ENCODE measurements at regions not wholly inside any gene's neighbourhood (a gene's known extent, or its start where the extent isn't known, plus 50 kb on each side); places are given as distances from the start of the nearest gene placed in this dataset.
"Not testable (repeated sequence)": the region's sequence is repeated elsewhere in the genome, so short reads cannot be mapped to it uniquely, and the experiment has no call there.

DNA sequence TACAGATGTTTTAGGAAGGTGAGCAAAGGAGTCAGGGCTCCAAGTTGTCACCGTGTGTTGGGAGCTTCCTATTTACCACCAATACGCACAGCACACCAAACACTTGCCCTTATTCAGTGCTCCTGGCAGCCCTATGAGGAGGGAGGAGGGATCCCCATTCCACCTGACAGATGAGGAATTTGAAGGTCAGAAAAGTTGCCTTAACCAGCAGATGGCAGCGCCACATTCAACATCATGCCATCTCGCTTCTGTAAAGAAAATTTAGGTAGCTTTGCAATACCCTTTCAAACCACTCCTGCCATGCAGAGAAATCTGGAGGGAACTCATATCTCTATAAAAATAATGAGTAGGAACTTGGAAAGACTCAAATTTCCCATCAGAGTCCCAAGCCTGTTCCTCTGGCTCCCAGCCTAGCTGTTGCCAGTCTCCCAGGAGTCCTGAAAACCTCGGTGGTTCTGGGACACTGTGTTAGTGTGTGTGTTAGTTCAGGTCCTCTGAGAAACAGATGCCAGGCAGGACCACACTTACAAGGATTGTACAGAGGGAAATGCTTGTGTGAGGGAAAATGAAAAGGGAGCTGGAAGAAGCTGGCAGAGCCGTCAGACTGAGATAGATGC is 410.5 kb downstream of the MED13L start:
- DNase-seq (ENCODE audit: low read depth) = no peak
- TF ChIP-seq, protein P1, sequence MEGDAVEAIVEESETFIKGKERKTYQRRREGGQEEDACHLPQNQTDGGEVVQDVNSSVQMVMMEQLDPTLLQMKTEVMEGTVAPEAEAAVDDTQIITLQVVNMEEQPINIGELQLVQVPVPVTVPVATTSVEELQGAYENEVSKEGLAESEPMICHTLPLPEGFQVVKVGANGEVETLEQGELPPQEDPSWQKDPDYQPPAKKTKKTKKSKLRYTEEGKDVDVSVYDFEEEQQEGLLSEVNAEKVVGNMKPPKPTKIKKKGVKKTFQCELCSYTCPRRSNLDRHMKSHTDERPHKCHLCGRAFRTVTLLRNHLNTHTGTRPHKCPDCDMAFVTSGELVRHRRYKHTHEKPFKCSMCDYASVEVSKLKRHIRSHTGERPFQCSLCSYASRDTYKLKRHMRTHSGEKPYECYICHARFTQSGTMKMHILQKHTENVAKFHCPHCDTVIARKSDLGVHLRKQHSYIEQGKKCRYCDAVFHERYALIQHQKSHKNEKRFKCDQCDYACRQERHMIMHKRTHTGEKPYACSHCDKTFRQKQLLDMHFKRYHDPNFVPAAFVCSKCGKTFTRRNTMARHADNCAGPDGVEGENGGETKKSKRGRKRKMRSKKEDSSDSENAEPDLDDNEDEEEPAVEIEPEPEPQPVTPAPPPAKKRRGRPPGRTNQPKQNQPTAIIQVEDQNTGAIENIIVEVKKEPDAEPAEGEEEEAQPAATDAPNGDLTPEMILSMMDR (IDR thresholded peaks at IDR 0.05; ENCODE audit: insufficient read depth, low read length, poor library complexity, severe bottlenecking) = peak; percentile 8
- Histone ChIP-seq H3K36me3 (ENCODE audit: control insufficient read depth, insufficient read depth, low read length) (no peaks in the 10 kb centered on the region), H3K27me3 (ENCODE audit: control insufficient read depth, insufficient read depth, low read length) (no peaks in the 10 kb centered on the region), H3K4me3 (ENCODE audit: low read depth, low read length) (no peak overlapping the region)

DNA sequence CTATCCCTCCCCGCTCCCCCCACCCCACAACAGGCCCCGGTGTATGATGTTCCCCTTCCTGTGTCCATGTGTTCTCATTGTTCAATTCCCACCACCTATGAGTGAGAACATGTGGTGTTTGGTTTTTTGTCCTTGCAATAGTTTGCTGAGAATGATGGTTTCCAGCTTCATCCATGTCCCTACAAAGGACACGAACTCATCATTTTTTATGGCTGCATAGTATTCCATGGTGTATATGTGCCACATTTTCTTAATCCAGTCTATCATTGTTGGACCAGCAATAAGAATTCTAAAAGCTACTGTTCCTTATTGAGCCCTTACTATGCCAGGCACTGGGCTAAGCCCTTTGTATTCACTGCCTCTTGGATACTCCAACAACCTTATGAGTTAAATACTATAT is 411.2 kb downstream of the MED13L start:
- H3K4me3 ChIP-seq (ENCODE audit: low read depth, low read length); H3K27me3 ChIP-seq (ENCODE audit: control insufficient read depth, insufficient read depth, low read length); H3K36me3 ChIP-seq (ENCODE audit: control insufficient read depth, insufficient read depth, low read length); DNase-seq (ENCODE audit: low read depth): not testable (repeated sequence)

DNA sequence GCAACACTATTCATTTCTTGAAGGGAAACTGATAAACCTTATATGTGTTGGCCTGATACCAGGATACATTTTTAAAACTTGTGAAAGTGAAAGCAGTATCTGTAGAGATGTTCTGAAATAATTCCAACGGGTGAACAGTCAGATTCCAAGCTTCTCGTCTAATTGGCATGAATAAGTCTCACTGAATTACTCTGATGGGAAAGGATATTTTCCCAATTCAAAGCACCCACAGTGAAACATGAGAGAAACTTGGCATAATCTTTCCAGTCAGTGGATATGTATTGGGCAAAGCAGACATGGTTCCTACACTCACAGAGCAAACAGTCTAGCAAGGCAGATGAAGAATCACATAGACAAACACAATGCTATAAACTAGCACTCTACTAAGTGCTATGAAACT is 413.1 kb downstream of the MED13L start:
- TF ChIP-seq, protein P1 (IDR thresholded peaks at IDR 0.05; ENCODE audit: insufficient read depth, low read length, poor library complexity, severe bottlenecking) = no peak

DNA sequence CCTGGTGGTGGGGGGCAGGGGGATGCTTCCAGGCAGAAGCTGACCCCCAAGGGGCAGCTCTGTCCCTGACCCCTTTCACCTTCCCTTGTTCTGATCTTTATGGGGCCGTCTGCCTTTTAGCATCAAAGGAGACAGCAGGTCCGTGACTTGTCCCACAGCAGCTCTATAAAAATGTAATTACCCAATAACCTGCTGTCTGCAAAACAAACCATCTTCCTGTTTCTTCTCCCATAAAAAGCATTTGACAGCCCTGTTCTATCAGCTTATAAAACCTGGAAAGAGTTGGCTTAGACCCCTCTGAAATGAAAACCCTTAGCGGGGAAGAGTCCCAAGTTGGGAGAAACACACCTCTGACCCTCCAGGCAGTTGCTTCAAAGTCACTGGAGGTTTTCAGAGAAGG is 416.9 kb downstream of the MED13L start:
- H3K36me3 ChIP-seq (ENCODE audit: control insufficient read depth, insufficient read depth, low read length) = no peaks in the 10 kb centered on the region
- no peak overlapping the region for H3K4me3 ChIP-seq (ENCODE audit: low read depth, low read length)
- TF ChIP-seq, protein P1 (IDR thresholded peaks at IDR 0.05; ENCODE audit: insufficient read depth, low read length, poor library complexity, severe bottlenecking) = no peak
- no peaks in the 10 kb centered on the region for H3K27me3 ChIP-seq (ENCODE audit: control insufficient read depth, insufficient read depth, low read length)
- DNase-seq (ENCODE audit: low read depth) = no peak

More for the DNA sequence above, 413.1 kb downstream of the MED13L start:
- H3K36me3 ChIP-seq (ENCODE audit: control insufficient read depth, insufficient read depth, low read length) = no peaks in the 10 kb centered on the region
- no peak for DNase-seq (ENCODE audit: low read depth)
- H3K4me3 ChIP-seq (ENCODE audit: low read depth, low read length) = no peak overlapping the region
- H3K27me3 ChIP-seq (ENCODE audit: control insufficient read depth, insufficient read depth, low read length) = no peaks in the 10 kb centered on the region

DNA sequence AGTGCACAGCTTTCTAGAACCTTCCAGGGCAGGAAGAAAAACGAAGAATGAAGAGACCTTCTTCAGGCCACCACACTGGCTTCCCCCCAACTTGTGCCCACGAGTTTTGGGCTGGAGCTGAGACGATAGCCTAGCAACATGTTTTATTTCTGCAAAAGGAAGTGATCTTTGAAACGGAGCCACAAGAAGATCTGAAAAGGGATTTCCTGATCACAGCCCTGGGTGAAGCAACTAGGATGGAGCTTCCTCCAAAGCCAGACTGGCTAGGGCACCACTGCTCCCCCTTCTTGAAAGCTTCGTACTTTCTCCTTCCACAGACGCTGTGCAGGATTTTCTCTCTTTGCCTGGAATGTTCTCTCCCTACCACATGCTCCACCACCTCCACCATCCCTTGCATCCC is 418.3 kb downstream of the MED13L start:
- no peak for DNase-seq (ENCODE audit: low read depth)
- Histone ChIP-seq H3K27me3 (ENCODE audit: control insufficient read depth, insufficient read depth, low read length) (no peaks in the 10 kb centered on the region), H3K4me3 (ENCODE audit: low read depth, low read length) (no peak overlapping the region), H3K36me3 (ENCODE audit: control insufficient read depth, insufficient read depth, low read length) (no peaks in the 10 kb centered on the region)
- TF ChIP-seq, protein P1 (IDR thresholded peaks at IDR 0.05; ENCODE audit: insufficient read depth, low read length, poor library complexity, severe bottlenecking) = no peak

DNA sequence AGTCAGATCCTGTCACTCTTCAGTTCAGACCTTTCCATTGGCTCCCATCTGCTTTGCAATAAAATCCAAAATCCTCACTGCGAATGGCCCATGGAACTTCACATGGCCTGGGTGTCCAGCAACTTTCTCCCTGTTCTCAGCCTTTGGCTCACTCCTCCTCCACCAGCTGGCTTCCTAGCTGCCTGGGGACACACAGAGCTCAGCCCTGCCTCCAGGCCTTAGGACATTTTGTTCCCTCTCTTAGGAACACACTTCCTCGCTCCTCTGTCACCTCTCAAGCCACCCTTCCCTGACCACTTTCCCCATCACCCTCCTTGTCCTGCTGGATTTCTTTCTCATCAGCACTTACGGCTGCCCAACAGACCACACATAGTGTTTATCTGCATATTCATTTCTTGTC is 419.6 kb downstream of the MED13L start:
- TF ChIP-seq, protein P1 (IDR thresholded peaks at IDR 0.05; ENCODE audit: insufficient read depth, low read length, poor library complexity, severe bottlenecking) = no peak
- H3K27me3 ChIP-seq (ENCODE audit: control insufficient read depth, insufficient read depth, low read length) = no peaks in the 10 kb centered on the region

More for the DNA sequence above, 419.6 kb downstream of the MED13L start:
- no peak for DNase-seq (ENCODE audit: low read depth)
- Histone ChIP-seq H3K4me3 (ENCODE audit: low read depth, low read length) (no peak overlapping the region), H3K36me3 (ENCODE audit: control insufficient read depth, insufficient read depth, low read length) (no peaks in the 10 kb centered on the region)

All from kidney epithelial cell (primary cell).